ENCODE measurements at regions not wholly inside any gene's neighbourhood (a gene's known extent, or its start where the extent isn't known, plus 50 kb on each side); places are given as distances from the start of the nearest gene placed in this dataset.
"Not testable (repeated sequence)": the region's sequence is repeated elsewhere in the genome, so short reads cannot be mapped to it uniquely, and the experiment has no call there.

DNA sequence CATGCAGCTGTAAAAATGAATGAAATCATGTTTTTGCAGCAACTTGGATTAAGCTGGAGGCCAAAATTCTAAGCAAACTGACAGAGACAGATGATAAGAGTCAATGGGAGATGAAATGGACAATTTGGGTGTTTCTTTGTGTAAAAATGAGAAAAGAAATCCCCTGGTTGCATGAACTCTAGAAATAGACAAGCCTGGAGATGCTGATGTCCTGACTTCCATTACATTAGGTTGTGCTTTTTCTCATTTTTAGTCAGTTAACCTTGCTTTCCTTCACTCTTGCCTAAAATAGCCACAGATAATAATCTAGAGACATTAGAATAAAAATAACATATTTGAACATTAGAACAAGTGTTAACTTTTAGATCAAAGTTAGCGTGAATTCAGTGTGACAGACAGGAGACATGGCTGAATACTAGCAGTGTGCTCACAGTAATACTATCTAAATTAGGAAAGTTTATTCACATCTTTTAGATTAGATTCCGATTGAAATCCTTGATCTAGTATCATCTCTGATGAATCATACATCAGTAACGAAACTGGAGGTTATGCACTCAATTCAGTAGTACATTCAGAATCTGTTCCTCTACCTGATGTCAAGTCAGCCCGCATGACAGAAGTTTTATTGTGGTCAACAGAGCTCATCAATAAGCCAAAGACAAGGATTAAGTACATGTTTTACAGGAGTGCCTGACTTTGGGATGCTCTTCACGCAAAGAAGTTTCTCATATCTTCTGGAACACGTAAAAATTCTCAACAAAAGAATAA lies 948.1 kb downstream of the TMEM121 start:
- H3K36me3 ChIP-seq; H3K27ac ChIP-seq; H3K27me3 ChIP-seq; DNase-seq; intact Hi-C loops (cut with DNase I); H3K9me3 ChIP-seq; H3K4me3 ChIP-seq (replicated peaks in 1 of 3); H3K4me1 ChIP-seq: not testable (repeated sequence)
- WGBS, 2 donors: 56 to 70% methylated on average over 6 of the region's 6 CpGs

GRCh38 chr14:106475214-106475613 lies 948.8 kb downstream of the TMEM121 start:
- H3K27me3 ChIP-seq; H3K36me3 ChIP-seq; intact Hi-C loops (cut with DNase I); H3K4me1 ChIP-seq; H3K27ac ChIP-seq; DNase-seq; H3K9me3 ChIP-seq; H3K4me3 ChIP-seq (replicated peaks in 1 of 3): not testable (repeated sequence)
- WGBS, 2 donors: 58 to 70% methylated on average over 3 of the region's 3 CpGs

GRCh38 chr14:106477600-106477999 lies 951.2 kb downstream of the TMEM121 start:
- H3K4me3 ChIP-seq (replicated peaks in 1 of 3); H3K4me1 ChIP-seq; H3K9me3 ChIP-seq; H3K27ac ChIP-seq; intact Hi-C loops (cut with DNase I); DNase-seq; H3K27me3 ChIP-seq; H3K36me3 ChIP-seq: not testable (repeated sequence)
- WGBS, 2 donors: no CpG with 5 or more reads among the region's 4 CpGs

GRCh38 chr14:106480287-106480686 lies 953.9 kb downstream of the TMEM121 start:
- DNase-seq; H3K27ac ChIP-seq; H3K4me3 ChIP-seq (replicated peaks in 1 of 3); H3K9me3 ChIP-seq; intact Hi-C loops (cut with DNase I); H3K27me3 ChIP-seq; H3K4me1 ChIP-seq; H3K36me3 ChIP-seq: not testable (repeated sequence)
- WGBS, 2 donors: 80% methylated on average over 2 of the region's 34 CpGs; no CpG with 5 or more reads in 1 of the 2 donors

DNA sequence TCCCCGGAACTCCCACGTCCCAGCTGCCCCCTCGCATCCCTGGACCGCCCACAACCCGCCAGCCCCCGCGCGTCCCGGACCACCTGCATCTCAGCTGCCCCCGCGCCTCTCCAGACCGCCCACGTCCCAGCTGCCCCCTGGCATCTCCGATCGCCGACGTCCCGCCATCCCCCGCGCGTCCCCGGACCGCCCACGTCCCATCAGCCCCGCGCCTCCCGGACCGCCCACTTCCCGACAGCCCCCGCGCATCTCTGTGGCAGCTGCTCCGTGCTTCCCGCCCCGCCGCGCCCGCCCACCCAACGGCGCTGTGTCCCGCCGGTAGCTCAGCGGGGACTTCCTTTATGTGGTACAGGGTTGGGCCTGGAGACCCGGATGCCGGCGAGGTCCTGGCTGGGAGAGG lies 955.8 kb downstream of the TMEM121 start:
- H3K27me3 ChIP-seq; H3K9me3 ChIP-seq; DNase-seq; intact Hi-C loops (cut with DNase I); H3K27ac ChIP-seq; H3K4me3 ChIP-seq (replicated peaks in 1 of 3); H3K4me1 ChIP-seq; H3K36me3 ChIP-seq: not testable (repeated sequence)
- no CpG with 5 or more reads among the region's 45 CpGs for WGBS, 2 donors

GRCh38 chr14:106487600-106487999 lies 961.2 kb downstream of the TMEM121 start:
- H3K27me3 ChIP-seq: no peaks in the 10 kb centered on the region
- WGBS, 2 donors: 49 to 50% methylated on average over 2 of the region's 2 CpGs
- TF ChIP-seq CTCF (IDR thresholded peaks at IDR 0.05) (no peak), POLR2A (IDR thresholded peaks at IDR 0.05) (no peak)
- H3K4me1 ChIP-seq: no peaks in the 10 kb centered on the region
- intact Hi-C loops (cut with DNase I): no loop called here
- H3K9me3 ChIP-seq: no peaks in the 10 kb centered on the region
- no peak overlapping the region for H3K4me3 ChIP-seq (replicated peaks in 1 of 3)
- DNase-seq: no peak
- H3K36me3 ChIP-seq: no peaks in the 10 kb centered on the region
- H3K27ac ChIP-seq: no peak overlapping the region

- Histone ChIP-seq H3K27ac (no peak overlapping the region), H3K36me3 (no peaks in the 10 kb centered on the region), H3K4me3 (replicated peaks in 1 of 3) (no peak overlapping the region), H3K4me1 (no peaks in the 10 kb centered on the region), H3K9me3 (no peaks in the 10 kb centered on the region), H3K27me3 (no peaks in the 10 kb centered on the region)
- 65 to 68% methylated on average over 1 of the region's 1 CpG for WGBS, 2 donors
- TF ChIP-seq POLR2A (IDR thresholded peaks at IDR 0.05): no peak
- TF ChIP-seq CTCF (IDR thresholded peaks at IDR 0.05): no peak
- intact Hi-C loops (cut with DNase I): no loop called here
- DNase-seq: no peak
These were observed 961.9 kb downstream of the TMEM121 start for GRCh38 chr14:106488291-106488690.
